ENCODE measurements at regions not wholly inside any gene's neighbourhood (a gene's known extent, or its start where the extent isn't known, plus 50 kb on each side); places are given as distances from the start of the nearest gene placed in this dataset.

DNA sequence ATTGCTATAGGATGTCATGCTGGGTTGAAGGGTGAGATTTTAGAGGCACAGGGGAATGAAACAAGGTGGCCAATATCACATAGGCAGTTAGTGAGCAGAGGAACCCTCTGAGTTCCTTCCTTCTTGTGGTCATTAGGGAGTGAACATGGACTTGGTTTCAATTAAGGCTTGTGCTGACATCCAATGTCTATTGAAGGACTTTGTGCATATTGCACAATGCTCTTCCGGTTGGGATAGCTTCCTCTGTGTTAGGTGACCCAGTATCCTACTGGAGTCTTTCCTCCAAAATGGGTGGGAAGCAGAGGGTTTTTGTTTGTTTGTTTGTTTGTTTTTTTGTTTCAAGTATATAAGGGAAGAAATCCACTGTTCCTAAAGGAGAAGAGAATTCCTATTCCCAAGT lies 98.5 kb downstream of the HDGFL1 start:
- TF ChIP-seq, protein P1, sequence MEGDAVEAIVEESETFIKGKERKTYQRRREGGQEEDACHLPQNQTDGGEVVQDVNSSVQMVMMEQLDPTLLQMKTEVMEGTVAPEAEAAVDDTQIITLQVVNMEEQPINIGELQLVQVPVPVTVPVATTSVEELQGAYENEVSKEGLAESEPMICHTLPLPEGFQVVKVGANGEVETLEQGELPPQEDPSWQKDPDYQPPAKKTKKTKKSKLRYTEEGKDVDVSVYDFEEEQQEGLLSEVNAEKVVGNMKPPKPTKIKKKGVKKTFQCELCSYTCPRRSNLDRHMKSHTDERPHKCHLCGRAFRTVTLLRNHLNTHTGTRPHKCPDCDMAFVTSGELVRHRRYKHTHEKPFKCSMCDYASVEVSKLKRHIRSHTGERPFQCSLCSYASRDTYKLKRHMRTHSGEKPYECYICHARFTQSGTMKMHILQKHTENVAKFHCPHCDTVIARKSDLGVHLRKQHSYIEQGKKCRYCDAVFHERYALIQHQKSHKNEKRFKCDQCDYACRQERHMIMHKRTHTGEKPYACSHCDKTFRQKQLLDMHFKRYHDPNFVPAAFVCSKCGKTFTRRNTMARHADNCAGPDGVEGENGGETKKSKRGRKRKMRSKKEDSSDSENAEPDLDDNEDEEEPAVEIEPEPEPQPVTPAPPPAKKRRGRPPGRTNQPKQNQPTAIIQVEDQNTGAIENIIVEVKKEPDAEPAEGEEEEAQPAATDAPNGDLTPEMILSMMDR (IDR thresholded peaks at IDR 0.05; ENCODE audit: insufficient read depth, low read depth, low read length) = no peak
- H3K4me3 ChIP-seq (ENCODE audit: low read depth, low read length) = no peak overlapping the region
- DNase-seq (ENCODE audit: low read depth) = no peak

DNA sequence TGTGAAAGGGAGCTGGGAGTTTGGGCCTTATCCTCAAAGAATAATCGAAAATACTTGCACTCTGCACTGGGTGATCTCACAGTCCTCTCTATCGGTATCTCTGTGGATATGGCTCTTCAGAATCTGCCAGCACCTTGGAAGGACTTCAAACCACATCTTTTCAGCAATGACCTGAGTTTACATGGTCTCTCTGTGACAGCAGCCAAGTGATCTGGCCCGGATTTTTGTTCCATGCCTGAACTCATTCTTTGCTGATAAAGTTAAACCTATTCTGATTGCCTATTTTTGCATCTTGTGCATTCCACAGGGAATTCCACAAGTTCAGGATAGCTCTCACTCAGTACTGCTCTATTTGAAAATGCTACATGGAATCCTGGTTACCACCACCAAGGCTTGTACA lies 98.9 kb downstream of the HDGFL1 start:
- DNase-seq (ENCODE audit: low read depth) = no peak
- TF ChIP-seq, protein P1 (IDR thresholded peaks at IDR 0.05; ENCODE audit: insufficient read depth, low read depth, low read length) = no peak
- H3K4me3 ChIP-seq (ENCODE audit: low read depth, low read length) = no peak overlapping the region

DNA sequence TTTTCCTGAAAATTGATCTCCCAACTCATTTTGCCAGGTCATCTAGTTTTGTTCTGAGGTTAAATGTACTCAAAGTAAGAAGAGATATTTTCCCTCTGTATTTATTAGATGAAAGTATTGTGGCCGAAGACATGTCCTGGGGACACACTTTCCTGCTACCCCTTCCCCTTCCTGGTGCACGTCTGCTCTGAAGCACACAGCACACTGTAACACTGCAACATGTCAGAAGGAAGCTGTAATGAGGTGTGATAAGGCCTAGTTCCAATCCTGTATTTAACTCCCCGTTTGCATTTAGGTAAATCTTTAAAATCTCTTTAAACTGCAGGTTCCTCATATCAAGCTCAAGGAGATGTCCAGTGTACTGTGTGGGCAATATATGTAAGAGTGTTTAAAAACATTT lies 99.4 kb downstream of the HDGFL1 start:
- DNase-seq (ENCODE audit: low read depth) = no peak
- no peak overlapping the region for H3K4me3 ChIP-seq (ENCODE audit: low read depth, low read length)
- TF ChIP-seq, protein P1 (IDR thresholded peaks at IDR 0.05; ENCODE audit: insufficient read depth, low read depth, low read length) = no peak

DNA sequence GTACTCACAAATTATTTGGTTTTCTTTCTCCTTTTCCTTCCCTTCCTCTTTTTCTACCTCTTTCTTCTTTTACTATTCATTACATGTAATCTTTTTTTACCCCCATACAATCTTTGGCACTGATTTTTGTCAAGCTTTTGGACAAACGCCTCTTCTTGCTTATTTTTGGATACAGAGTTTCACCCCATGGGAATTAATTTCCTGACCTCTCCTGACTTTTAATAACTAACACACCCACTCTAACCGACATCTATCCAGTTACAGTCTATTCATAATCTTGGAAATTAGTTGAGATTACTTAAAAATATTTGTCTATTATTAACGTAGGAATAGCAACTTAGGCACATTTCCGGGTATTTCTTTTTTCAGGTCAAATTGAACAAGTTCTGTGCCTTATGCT lies 101.2 kb downstream of the HDGFL1 start:
- DNase-seq (ENCODE audit: low read depth) = no peak
- TF ChIP-seq, protein P1 (IDR thresholded peaks at IDR 0.05; ENCODE audit: insufficient read depth, low read depth, low read length) = no peak

DNA sequence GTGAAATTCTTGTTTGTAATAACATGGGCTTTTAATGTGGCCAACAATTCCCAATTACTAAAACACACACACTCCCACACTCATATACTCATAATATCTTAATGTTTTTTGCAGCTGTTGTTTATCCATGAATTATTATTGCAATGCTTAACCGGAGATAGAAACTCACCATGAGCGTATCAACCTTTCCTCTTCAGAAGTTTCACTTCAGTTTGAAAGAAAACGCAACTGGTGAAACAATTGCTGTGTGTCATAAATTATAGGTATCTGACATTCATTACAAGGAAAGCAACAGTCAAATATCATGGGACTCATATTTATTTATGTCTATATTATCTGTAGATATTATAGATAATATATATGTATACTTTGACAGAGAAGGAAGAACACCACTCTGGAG lies 104.1 kb downstream of the HDGFL1 start:
- TF ChIP-seq, protein P1 (IDR thresholded peaks at IDR 0.05; ENCODE audit: insufficient read depth, low read depth, low read length) = no peak
- no peak for DNase-seq (ENCODE audit: low read depth)
- no peak overlapping the region for H3K4me3 ChIP-seq (ENCODE audit: low read depth, low read length)

More for the DNA sequence above, 101.2 kb downstream of the HDGFL1 start:
- H3K4me3 ChIP-seq (ENCODE audit: low read depth, low read length) = no peak overlapping the region

DNA sequence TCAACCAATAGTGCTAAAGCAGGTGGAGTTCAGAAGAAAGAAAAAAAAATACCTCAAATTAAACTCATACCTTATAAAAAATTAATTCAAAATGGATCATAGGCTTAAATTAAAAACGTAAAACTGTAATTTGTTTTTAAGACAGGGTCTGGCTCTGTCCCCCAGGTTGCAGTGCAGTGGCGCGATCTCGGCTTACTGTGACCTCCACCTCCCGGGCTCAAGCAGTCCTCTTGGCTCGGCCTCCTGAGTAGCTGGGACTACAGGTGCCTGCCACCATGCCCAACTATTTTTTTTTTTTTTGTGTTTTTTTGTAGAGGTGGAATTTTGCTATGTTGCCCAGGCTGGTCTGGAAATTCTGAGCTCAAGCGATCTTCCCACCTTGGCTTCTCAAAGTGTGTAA lies 111.6 kb downstream of the HDGFL1 start:
- TF ChIP-seq, protein P1 (IDR thresholded peaks at IDR 0.05; ENCODE audit: insufficient read depth, low read depth, low read length) = no peak
- DNase-seq (ENCODE audit: low read depth) = no peak
- H3K4me3 ChIP-seq (ENCODE audit: low read depth, low read length) = no peak overlapping the region

DNA sequence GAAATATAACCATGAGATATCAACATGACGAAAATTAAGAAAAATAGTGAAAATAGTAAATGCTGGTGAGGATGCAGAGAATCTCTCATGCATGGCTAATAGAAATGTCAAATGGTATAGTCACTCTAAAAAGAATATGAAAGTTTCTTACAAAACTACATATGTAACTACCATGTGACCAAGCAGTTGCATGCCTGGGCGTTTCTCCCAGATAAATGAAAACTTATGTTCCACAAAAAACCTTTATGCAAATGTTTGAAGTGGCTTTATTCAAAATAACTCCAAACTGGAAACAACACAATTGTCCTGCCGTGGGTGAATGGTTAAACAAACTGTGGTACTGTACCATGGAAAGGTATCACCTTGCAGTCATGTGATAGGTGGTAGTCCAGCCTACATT lies 112.4 kb downstream of the HDGFL1 start:
- TF ChIP-seq, protein P1 (IDR thresholded peaks at IDR 0.05; ENCODE audit: insufficient read depth, low read depth, low read length) = no peak
- no peak overlapping the region for H3K4me3 ChIP-seq (ENCODE audit: low read depth, low read length)
- no peak for DNase-seq (ENCODE audit: low read depth)

All from fibroblast of villous mesenchyme (primary cell).